ENCODE measurements at regions not wholly inside any gene's neighbourhood (a gene's known extent, or its start where the extent isn't known, plus 50 kb on each side); places are given as distances from the start of the nearest gene placed in this dataset.

- DNase-seq (ENCODE audit: low read depth in 3 of 3), result no peak
These were observed 366.0 kb upstream of the PDGFD start for GRCh38 chr11:104529906-104530305.

- DNase-seq (ENCODE audit: low read depth in 3 of 3), result no peak
These were observed 365.3 kb upstream of the PDGFD start for GRCh38 chr11:104529213-104529612.

DNA sequence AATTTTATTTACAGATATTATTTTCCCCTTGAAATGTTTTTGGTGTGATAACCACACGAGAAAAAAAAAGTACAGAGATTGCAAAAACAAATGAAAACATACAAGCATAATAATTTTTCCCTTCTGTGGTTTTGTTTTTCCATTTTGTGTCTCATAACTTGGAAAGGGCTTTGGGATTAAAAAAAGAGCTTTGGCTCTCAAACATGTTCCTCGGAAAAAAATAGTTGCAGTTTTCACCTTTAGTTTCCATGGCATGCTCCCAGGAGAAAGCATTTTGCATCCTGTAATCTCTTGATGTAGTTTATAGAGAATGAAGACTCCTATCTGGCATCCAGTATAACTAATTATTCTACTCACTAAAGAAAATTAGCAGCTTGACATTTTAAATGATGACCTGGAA is 362.1 kb upstream of the PDGFD start:
- no peak for DNase-seq (ENCODE audit: low read depth in 3 of 3)

- DNase-seq (ENCODE audit: low read depth in 3 of 3), result no peak
These were observed 361.5 kb upstream of the PDGFD start for GRCh38 chr11:104525416-104525815.

DNA sequence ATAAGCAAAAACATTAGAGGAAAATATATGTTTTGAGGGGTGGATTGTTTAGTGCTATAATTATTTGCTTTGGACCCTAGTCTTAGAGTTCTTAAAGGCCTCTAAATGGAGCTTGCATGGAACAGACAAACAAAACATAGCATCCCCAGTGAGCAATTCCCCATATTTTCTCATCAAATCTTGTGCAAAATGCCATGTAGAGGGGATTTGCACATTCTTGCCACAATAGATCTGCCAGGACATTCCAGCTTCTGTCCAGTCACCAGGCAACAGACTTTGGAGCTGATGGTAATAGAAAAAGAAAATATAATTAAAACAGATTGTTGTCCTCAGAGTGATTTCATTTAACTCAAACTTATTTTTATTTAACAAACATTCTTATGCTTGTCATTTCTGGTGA is 360.3 kb upstream of the PDGFD start:
- DNase-seq (ENCODE audit: low read depth in 3 of 3), result no peak

DNA sequence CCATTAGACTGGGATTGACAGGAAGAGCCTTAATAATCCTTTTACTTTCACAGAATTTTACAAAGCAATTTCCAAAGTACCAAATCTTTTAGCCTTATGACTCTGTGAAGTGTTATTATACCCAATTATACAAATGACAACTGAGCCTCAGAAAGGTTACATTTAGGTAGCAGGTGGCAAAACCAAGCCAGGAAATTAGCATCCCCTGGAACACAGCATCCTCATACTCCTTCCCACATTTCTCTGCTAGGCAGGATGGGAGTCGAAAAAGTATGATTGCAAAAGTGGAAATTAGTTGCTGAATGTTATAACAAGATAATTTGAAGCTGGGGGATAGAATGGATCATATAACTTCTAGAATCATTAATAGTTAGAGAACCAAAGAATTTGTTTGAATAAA is 359.7 kb upstream of the PDGFD start:
- DNase-seq (ENCODE audit: low read depth in 3 of 3), result no peak

DNA sequence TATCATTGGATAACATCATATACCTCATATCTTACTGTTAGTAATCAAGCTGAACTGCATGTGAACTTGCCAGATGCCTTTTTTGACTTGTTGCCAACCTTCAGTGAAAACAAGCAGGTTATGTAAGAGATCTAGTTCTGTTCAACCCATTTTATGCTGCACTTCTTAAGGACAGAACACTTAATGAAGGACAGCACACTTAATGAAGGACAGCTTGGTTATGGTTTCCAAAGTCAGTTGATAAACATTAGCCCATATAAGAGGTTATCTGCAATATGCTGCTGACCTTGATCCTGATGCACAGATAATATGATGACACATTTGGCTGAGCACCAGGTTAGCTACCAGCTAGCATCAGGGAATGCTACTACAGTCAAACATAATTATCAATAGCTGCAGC is 358.7 kb upstream of the PDGFD start:
- no peak for DNase-seq (ENCODE audit: low read depth in 3 of 3)

DNA sequence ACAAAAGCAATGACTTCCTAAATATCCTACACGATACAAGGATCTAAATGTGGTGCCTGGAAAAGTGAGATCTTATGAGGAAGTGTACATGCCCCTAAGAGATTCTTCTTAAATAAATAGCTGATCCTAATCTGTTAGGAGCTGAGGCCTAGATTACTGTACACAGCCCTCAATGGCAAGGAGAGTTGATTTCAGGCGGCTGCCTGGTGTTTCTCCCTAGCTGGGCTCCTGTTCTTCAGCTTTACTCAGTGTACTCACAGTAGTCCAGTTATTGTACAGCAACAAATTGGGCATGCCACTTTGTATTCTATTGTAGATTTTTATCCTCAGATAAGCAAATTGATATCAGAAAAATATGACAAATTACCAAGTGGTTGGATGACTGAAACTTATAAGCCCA is 358.2 kb upstream of the PDGFD start:
- no peak for DNase-seq (ENCODE audit: low read depth in 3 of 3)

DNA sequence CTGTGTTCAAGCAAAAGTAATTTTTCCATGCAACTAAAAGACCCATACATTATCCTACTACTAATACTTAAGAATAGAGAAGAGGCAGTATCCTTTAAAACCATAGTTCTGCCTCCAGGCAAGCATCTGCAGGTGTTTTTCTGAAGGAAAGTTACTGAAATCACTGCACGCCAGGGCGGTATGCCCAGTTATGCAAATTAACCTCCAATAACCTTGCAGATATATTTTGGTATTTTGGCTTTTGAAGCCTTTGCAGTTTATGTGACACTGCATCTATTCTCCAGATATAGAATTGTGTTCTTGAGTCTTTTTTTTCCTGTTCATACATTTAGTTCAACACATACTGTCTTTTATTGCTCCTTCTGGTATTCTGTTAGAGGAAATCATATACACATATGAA is 346.2 kb upstream of the PDGFD start:
- no peak for DNase-seq (ENCODE audit: low read depth in 3 of 3)

- no peak for DNase-seq (ENCODE audit: low read depth in 3 of 3)
These were observed 326.2 kb upstream of the PDGFD start for GRCh38 chr11:104490182-104490581.

- DNase-seq (ENCODE audit: low read depth in 3 of 3), result no peak
These were observed 324.6 kb upstream of the PDGFD start for GRCh38 chr11:104488561-104488960.

- DNase-seq (ENCODE audit: low read depth in 3 of 3), result no peak
These were observed 323.3 kb upstream of the PDGFD start for GRCh38 chr11:104487046-104487806.

GRCh38 chr11:104484804-104485554 is 321.0 kb upstream of the PDGFD start:
- no peak for DNase-seq (ENCODE audit: low read depth in 3 of 3)

DNA sequence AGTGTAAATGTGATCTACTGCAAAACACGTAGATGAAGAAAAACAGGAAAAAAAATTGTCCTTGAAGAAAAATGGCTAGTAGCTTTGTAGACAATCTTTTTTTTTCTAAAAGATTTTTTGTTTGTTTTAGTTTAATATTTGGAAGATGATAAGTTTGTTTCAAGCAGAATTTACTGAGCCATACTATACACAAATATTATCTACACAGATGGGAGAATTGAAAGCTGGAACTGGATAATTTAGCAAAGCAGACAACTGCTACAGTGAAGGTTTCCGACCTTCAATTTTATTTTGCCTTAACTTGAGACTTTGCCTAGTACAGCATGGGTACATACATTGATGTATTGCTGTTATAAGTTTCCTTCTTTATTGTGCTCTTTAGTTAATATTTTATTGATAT is 313.0 kb upstream of the PDGFD start:
- no peak for DNase-seq (ENCODE audit: low read depth in 3 of 3)

- no peak for DNase-seq (ENCODE audit: low read depth in 3 of 3)
These were observed 312.5 kb upstream of the PDGFD start for GRCh38 chr11:104476454-104476853.

DNA sequence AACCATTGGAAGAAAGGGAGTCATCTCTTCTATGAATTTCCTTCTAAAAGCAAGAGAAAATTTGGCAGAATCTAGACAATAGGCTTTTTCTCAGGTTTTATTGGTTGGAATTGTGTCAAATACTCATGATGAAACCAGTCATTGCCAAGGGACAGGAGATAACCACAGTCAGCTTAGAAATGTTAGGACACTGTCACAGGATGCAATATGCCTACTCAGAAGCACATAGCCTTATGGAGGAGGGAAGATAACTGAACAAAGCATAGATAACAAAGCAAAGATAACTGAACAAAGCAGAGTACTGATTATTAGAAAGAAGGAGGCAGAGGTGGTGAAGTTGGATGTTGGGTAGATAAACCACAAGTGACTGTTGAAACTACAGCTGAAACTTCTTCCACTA is 303.5 kb upstream of the PDGFD start:
- DNase-seq (ENCODE audit: low read depth in 3 of 3), result no peak

DNA sequence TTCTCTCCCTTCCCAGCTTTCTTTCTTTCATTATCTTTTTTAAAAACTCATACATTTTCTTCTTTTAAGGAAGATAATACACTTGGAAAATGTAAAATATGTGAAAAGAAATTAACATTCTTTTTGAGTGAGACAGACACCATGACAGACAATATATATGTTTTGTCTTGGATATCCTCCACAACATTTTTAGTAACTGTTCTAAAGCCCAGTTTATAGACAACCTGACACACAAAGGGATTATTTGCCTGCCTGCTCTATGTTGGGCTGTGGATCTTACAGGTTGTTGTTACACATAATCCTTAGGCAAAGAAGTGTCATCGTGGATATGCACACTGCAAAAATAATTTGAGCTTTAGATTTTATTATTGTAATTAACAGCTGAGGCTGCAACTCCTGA is 301.4 kb upstream of the PDGFD start:
- no peak for DNase-seq (ENCODE audit: low read depth in 3 of 3)

DNA sequence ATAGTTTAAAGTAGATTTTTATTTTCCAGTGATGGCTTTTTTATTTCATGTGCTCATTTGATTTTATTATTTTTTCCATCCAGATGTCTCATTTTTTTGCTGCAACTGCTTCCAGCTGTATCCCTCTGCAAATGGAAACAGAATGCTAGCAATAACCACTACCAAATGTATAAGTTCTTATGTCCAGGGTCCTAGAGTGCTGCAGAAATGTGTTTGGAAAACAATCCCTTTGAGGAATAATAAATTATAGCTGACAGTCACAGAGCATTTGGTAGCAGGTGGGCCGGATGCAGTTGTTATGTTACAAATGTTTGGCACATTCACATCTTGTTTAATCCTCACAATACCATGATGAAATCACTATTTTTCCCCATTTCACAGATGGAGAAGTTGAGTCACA is 300.7 kb upstream of the PDGFD start:
- DNase-seq (ENCODE audit: low read depth in 3 of 3), result no peak

GRCh38 chr11:104462341-104462740 is 298.4 kb upstream of the PDGFD start:
- no peak for DNase-seq (ENCODE audit: low read depth in 3 of 3)

GRCh38 chr11:104451197-104451893 is 287.4 kb upstream of the PDGFD start:
- DNase-seq (ENCODE audit: low read depth in 3 of 3), result no peak

DNA sequence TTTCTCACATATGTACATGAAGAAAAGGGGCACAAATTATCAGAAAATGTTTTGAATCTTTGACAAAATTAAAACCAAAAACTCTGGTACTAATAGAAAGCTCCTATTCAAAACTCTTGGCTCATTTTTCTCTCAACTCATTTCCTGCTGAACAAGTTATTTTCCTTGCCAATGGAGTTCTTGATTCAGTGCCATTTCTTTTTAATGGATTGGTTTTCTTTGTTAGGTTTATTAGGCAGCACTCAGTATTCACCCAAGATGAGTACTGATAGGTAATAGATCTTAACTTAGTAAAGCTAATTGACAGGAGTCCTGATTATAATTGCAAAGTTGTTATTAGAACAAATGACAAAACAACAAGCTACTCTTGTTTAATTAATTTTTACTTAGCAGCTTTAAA is 279.4 kb upstream of the PDGFD start:
- no peak for DNase-seq (ENCODE audit: low read depth in 3 of 3)

DNA sequence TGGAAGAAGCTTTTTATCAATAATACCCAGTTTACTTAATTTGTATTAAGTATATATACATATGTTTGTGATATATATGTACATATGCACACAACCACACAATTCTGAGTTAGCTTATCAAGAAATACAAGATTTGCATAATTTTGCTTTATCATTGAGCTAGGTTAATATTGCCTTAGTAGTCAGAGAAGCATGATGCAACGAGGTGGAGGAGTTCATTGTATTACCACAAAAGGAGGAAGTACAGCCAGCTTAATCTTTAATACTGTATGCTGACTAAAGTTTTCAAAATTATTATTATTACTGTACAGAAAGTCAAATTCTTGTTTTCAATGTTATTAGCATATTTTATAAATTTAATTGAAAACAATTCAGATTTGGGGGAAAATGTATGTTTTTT is 278.4 kb upstream of the PDGFD start:
- DNase-seq (ENCODE audit: low read depth in 3 of 3), result no peak

GRCh38 chr11:104435494-104435893 is 271.5 kb upstream of the PDGFD start:
- DNase-seq (ENCODE audit: low read depth in 3 of 3), result no peak

Measured in stimulated activated CD4-positive, alpha-beta T cell treated with anti-CD3 and anti-CD28 coated beads, TNF-alpha, amount 100 ng/mL, for 24 hours (primary cell).